H9 (cell line): ENCODE measurements at regions not wholly inside any gene's neighbourhood (a gene's known extent, or its start where the extent isn't known, plus 50 kb on each side); places are given as distances from the start of the nearest gene placed in this dataset.
A peak's percentile ranks its signal among the peaks of the same experiment; 100 is the strongest.

Source experiments
- DNase-seq: peaks from one replicate; pipeline ENCODE4 v3.0.0-alpha.2; 2017
- H2AFZ ChIP-seq: one replicate; pipeline ENCODE4 v1.6.1; 2013; ENCODE audit warnings: mild to moderate bottlenecking, low read length, control low read depth, moderate library complexity
- H2AK5ac ChIP-seq: 2 replicates; pipeline ENCODE4 v1.6.1; 2013; ENCODE audit warnings: low read length, control low read depth, mixed read lengths; ENCODE audit not compliant: insufficient read length
- H2BK120ac ChIP-seq: one replicate; pipeline ENCODE4 v1.6.1; 2013; ENCODE audit warnings: low read depth, mild to moderate bottlenecking, low read length, control low read depth, inconsistent platforms; ENCODE audit not compliant: poor library complexity, severe bottlenecking
- H2BK12ac ChIP-seq: 2 replicates; pipeline ENCODE4 v1.6.1; 2013; ENCODE audit warnings: low read length, control low read depth, mixed read lengths, low read depth; ENCODE audit not compliant: insufficient read length
- H2BK15ac ChIP-seq: 2 replicates; pipeline ENCODE4 v1.6.1; 2013; ENCODE audit warnings: low read depth, low read length, control low read depth
- H2BK20ac ChIP-seq: one replicate; pipeline ENCODE4 v1.6.1; 2013; ENCODE audit warnings: low read depth, mild to moderate bottlenecking, low read length, control low read depth, inconsistent platforms; ENCODE audit not compliant: poor library complexity, severe bottlenecking
- H2BK5ac ChIP-seq: 2 replicates; pipeline ENCODE4 v1.6.1; 2013; ENCODE audit warnings: low read length, control low read depth, mixed read lengths; ENCODE audit not compliant: insufficient read length
- H3K14ac ChIP-seq: 2 replicates; pipeline ENCODE4 v1.6.1; 2013; ENCODE audit warnings: low read length, control low read depth; ENCODE audit not compliant: insufficient read depth
- H3K18ac ChIP-seq: 2 replicates; pipeline ENCODE4 v1.6.1; 2013; ENCODE audit warnings: low read depth, mild to moderate bottlenecking, mixed read lengths, low read length, control low read depth; ENCODE audit not compliant: insufficient read length
- H3K23ac ChIP-seq: 2 replicates; pipeline ENCODE4 v1.6.1; 2013; ENCODE audit warnings: low read length, control low read depth, mixed read lengths, low read depth; ENCODE audit not compliant: insufficient read length
- H3K23me2 ChIP-seq: 2 replicates; pipeline ENCODE4 v1.6.1; 2013; ENCODE audit warnings: low read depth, mild to moderate bottlenecking, mixed read lengths, low read length, control low read depth; ENCODE audit not compliant: insufficient read length, poor library complexity, severe bottlenecking
- H3K27ac ChIP-seq: 2 replicates; pipeline ENCODE4 v1.5.1; 2013; ENCODE audit warnings: low read length, control low read depth, mixed read lengths, low read depth; ENCODE audit not compliant: insufficient read length
- H3K27me3 ChIP-seq: 2 replicates; pipeline ENCODE4 v1.6.1; 2013; ENCODE audit warnings: low read length, control low read depth, inconsistent platforms; ENCODE audit not compliant: insufficient read depth
- H3K4ac ChIP-seq: 2 replicates; pipeline ENCODE4 v1.6.1; 2013; ENCODE audit warnings: low read depth, mild to moderate bottlenecking, control low read depth, inconsistent platforms, low read length, moderate library complexity
- H3K4me1 ChIP-seq: 2 replicates; pipeline ENCODE4 v1.6.1; 2013; ENCODE audit warnings: low read length, control low read depth, inconsistent platforms; ENCODE audit not compliant: insufficient read depth
- H3K4me2 ChIP-seq: 2 replicates; pipeline ENCODE4 v1.6.1; 2013; ENCODE audit warnings: low read length, control low read depth, mixed read lengths; ENCODE audit not compliant: insufficient read length, insufficient read depth
- H3K56ac ChIP-seq: 2 replicates; pipeline ENCODE4 v1.6.1; 2013; ENCODE audit warnings: low read depth, mild to moderate bottlenecking, mixed read lengths, low read length, control low read depth; ENCODE audit not compliant: insufficient read length
- H3K79me1 ChIP-seq: 2 replicates; pipeline ENCODE4 v1.6.1; 2013; ENCODE audit warnings: low read depth, mild to moderate bottlenecking, moderate library complexity, low read length, control low read depth, inconsistent platforms; ENCODE audit not compliant: insufficient read depth, poor library complexity, severe bottlenecking
- H3K79me2 ChIP-seq: 2 replicates; pipeline ENCODE4 v1.6.1; 2013; ENCODE audit warnings: low read length, control low read depth, inconsistent platforms; ENCODE audit not compliant: insufficient read depth
- H3K9ac ChIP-seq: 2 replicates; pipeline ENCODE4 v1.6.1; 2013; ENCODE audit warnings: low read length, control low read depth, mixed read lengths; ENCODE audit not compliant: insufficient read length; ENCODE audit errors: extremely low read depth
- H3K9me3 ChIP-seq: one replicate; pipeline ENCODE4 v1.6.1; 2013; ENCODE audit warnings: low read depth, low read length, inconsistent platforms; ENCODE audit not compliant: control insufficient read depth
- H3T11ph ChIP-seq: one replicate; pipeline ENCODE4 v1.6.1; 2013; ENCODE audit warnings: mild to moderate bottlenecking, low read length, control low read depth, inconsistent platforms
- H4K20me1 ChIP-seq: one replicate; pipeline ENCODE4 v1.6.1; 2013; ENCODE audit not compliant: control insufficient read depth, insufficient read length, insufficient read depth
- H4K5ac ChIP-seq: 2 replicates; pipeline ENCODE4 v1.6.1; 2013; ENCODE audit warnings: low read depth, mild to moderate bottlenecking, mixed read lengths, low read length, control low read depth; ENCODE audit not compliant: insufficient read length
- H4K8ac ChIP-seq: replicated peaks from 2 replicates; pipeline ENCODE4 v1.6.1; 2013; ENCODE audit warnings: low read length, control low read depth, mixed read lengths, low read depth; ENCODE audit not compliant: insufficient read length
- H4K91ac ChIP-seq: 2 replicates; pipeline ENCODE4 v1.6.1; 2013; ENCODE audit warnings: low read depth, mild to moderate bottlenecking, moderate library complexity, mixed read lengths, low read length, control low read depth; ENCODE audit not compliant: insufficient read length
- H3K27ac Mint-ChIP-seq, 3 experiments: 2 replicates in 2 of 3; 3 replicates in 1 of 3; pipeline ENCODE4 v1.8.0; 2020 to 2021; ENCODE audit warnings: mixed read lengths in 3 of 3, mild to moderate bottlenecking in 1 of 3, moderate library complexity in 1 of 3
- H3K27me3 Mint-ChIP-seq: 2 replicates; pipeline ENCODE4 v1.8.0; 2021; ENCODE audit warnings: low read depth, mild to moderate bottlenecking, moderate library complexity, mixed read lengths
- H3K36me3 Mint-ChIP-seq, 3 experiments: 2 replicates in 2 of 3; 3 replicates in 1 of 3; pipeline ENCODE4 v1.8.0; 2020 to 2021; ENCODE audit warnings: low read depth in 3 of 3, mixed read lengths in 3 of 3; ENCODE audit not compliant: insufficient read depth in 1 of 3
- H3K4me1 Mint-ChIP-seq, 2 experiments: 2 replicates each; pipeline ENCODE4 v1.8.0; 2020; ENCODE audit warnings: mixed read lengths in 2 of 2
- H3K4me3 Mint-ChIP-seq, 2 experiments: 2 replicates in 1 of 2; 3 replicates in 1 of 2; pipeline ENCODE4 v1.8.0; 2020 to 2021; ENCODE audit warnings: mild to moderate bottlenecking in 2 of 2, mixed read lengths in 2 of 2, moderate library complexity in 1 of 2
- H3K9me3 Mint-ChIP-seq, 2 experiments: 2 replicates in 1 of 2; 3 replicates in 1 of 2; pipeline ENCODE4 v1.8.0; 2020; ENCODE audit warnings: mild to moderate bottlenecking in 2 of 2, mixed read lengths in 2 of 2, moderate library complexity in 1 of 2
- CTCF ChIP-seq: fragments of 200-600 bp; sonication (generic); conservative IDR thresholded peaks from 3 replicates; pipeline ENCODE4 v1.8.0; 2021; ENCODE audit warnings: antibody characterized with exemption, mild to moderate bottlenecking
- WGBS: extraction: QIAGEN DNeasy Blood & Tissue Kit; methylation state at CpG from one replicate; pipeline ENCODE4 v1.1.7; 2013; ENCODE audit warnings: missing lambda C conversion rate, low lambda C conversion rate, mixed read lengths; ENCODE audit not compliant: insufficient read length; ENCODE audit errors: extremely low coverage; 5-methylcytosine and 5-hydroxymethylcytosine counted together

- Histone ChIP-seq H3K4me1 (peaks cover 4% of the 10 kb centered on the region; the same call in 1 of the 2 replicates), H2BK20ac (no peak overlapping the region), H3T11ph (no peak overlapping the region), H3K27me3 (no peaks in the 10 kb centered on the region), H2AFZ (no peak overlapping the region), H3K79me1 (no peaks in the 10 kb centered on the region), H3K4ac (no peak overlapping the region), H3K14ac (no peak overlapping the region), H3K18ac (no peak overlapping the region), H3K23ac (no peak overlapping the region), H3K56ac (no peak overlapping the region), H2AK5ac (no peak overlapping the region), H2BK120ac (no peak overlapping the region), H3K79me2 (no peaks in the 10 kb centered on the region), H4K8ac (no peak overlapping the region), H4K20me1 (no peaks in the 10 kb centered on the region), H3K23me2 (no peaks in the 10 kb centered on the region), H4K91ac (no peak overlapping the region), H3K9ac (no peak overlapping the region), H4K5ac (no peak overlapping the region), H2BK5ac (no peak overlapping the region), H3K9me3 (no peaks in the 10 kb centered on the region), H3K4me2 (no peak overlapping the region), H2BK15ac (no peak overlapping the region), H2BK12ac (no peak overlapping the region), H3K27ac (no peak overlapping the region)
- peaks cover 20 to 22% of the 10 kb centered on the region in 2 experiments for H3K4me1 Mint-ChIP-seq
- DNase-seq: no peak
- WGBS: no CpG with 5 or more reads among the region's 1 CpG
- no peaks in the 10 kb centered on the region for H3K27me3 Mint-ChIP-seq
- peak overlapping the region in 2 of 3 experiments; percentile 33 to 69; a peak in 3 of 7 replicates for H3K27ac Mint-ChIP-seq
- peaks cover 0 to 2% of the 10 kb centered on the region in 2 experiments; a peak in 1 of 5 replicates for H3K9me3 Mint-ChIP-seq
- TF ChIP-seq CTCF: no peak
- no peak overlapping the region for H3K4me3 Mint-ChIP-seq
- peaks cover 0 to 3% (median 0%) of the 10 kb centered on the region in 3 experiments; a peak in 1 of 7 replicates for H3K36me3 Mint-ChIP-seq
Measured at GRCh38 chr4:129862461-129862860, 766.5 kb downstream of the C4orf33 start.
